ENCODE measurements at regions not wholly inside any gene's neighbourhood (a gene's known extent, or its start where the extent isn't known, plus 50 kb on each side); places are given as distances from the start of the nearest gene placed in this dataset.

GRCh38 chr21:14711287-14711686 lies 165.2 kb upstream of the SAMSN1 start:
- TF ChIP-seq, protein P1, sequence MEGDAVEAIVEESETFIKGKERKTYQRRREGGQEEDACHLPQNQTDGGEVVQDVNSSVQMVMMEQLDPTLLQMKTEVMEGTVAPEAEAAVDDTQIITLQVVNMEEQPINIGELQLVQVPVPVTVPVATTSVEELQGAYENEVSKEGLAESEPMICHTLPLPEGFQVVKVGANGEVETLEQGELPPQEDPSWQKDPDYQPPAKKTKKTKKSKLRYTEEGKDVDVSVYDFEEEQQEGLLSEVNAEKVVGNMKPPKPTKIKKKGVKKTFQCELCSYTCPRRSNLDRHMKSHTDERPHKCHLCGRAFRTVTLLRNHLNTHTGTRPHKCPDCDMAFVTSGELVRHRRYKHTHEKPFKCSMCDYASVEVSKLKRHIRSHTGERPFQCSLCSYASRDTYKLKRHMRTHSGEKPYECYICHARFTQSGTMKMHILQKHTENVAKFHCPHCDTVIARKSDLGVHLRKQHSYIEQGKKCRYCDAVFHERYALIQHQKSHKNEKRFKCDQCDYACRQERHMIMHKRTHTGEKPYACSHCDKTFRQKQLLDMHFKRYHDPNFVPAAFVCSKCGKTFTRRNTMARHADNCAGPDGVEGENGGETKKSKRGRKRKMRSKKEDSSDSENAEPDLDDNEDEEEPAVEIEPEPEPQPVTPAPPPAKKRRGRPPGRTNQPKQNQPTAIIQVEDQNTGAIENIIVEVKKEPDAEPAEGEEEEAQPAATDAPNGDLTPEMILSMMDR (IDR thresholded peaks at IDR 0.05), result no peak
- TF ChIP-seq POLR2A (IDR thresholded peaks at IDR 0.05) (no peak), POLR2AphosphoS5 (IDR thresholded peaks at IDR 0.05; ENCODE audit: insufficient read depth in 1 of 2, low read depth in 1 of 2) (no peak)
